ENCODE measurements at regions not wholly inside any gene's neighbourhood (a gene's known extent, or its start where the extent isn't known, plus 50 kb on each side); places are given as distances from the start of the nearest gene placed in this dataset.

- TF ChIP-seq CTCF (IDR thresholded peaks at IDR 0.05; ENCODE audit: low read length): no peak
- no peak for TF ChIP-seq EZH2phosphoT487 (IDR thresholded peaks at IDR 0.05; ENCODE audit: low read length)
- TF ChIP-seq EZH2 (optimal IDR thresholded peaks at IDR 0.05; ENCODE audit: low read depth, low read length): no peak
Observed at GRCh38 chr22:47928631-47929030, 1166.2 kb downstream of the TBC1D22A start.

All from MM.1S (cell line).